Neural progenitor cell (in vitro differentiated cells): ENCODE measurements at regions not wholly inside any gene's neighbourhood (a gene's known extent, or its start where the extent isn't known, plus 50 kb on each side); places are given as distances from the start of the nearest gene placed in this dataset.

ENCODE experiments used
- CTCF ChIP-seq: fragments of 200-600 bp; sonication (generic); IDR thresholded peaks from 2 replicates; pipeline ENCODE4 v1.5.1; 2017; ENCODE audit warnings: antibody characterized with exemption, mild to moderate bottlenecking
- EZH2 ChIP-seq: fragments of 200-600 bp; sonication (generic); IDR thresholded peaks from 2 replicates; pipeline ENCODE4 v1.6.1; 2017; ENCODE audit warnings: antibody characterized with exemption, mild to moderate bottlenecking, moderate library complexity
- EZH2phosphoT487 ChIP-seq: fragments of 200-600 bp; sonication (generic); IDR thresholded peaks from 2 replicates; pipeline ENCODE4 v1.6.1; 2017; ENCODE audit warnings: antibody characterized with exemption

GRCh38 chr2:59703796-59704195 is 849.7 kb downstream of the BCL11A start:
- TF ChIP-seq CTCF (no peak), EZH2 (no peak), EZH2phosphoT487 (no peak)
